Keratinocyte (primary cell): ENCODE measurements at regions not wholly inside any gene's neighbourhood (a gene's known extent, or its start where the extent isn't known, plus 50 kb on each side); places are given as distances from the start of the nearest gene placed in this dataset.

ENCODE experiments used
- EZH2 ChIP-seq: IDR thresholded peaks from one replicate; pipeline ENCODE4 v1.6.1; 2012; ENCODE audit warnings: inconsistent platforms, mild to moderate bottlenecking, low read length, moderate library complexity
- TF ChIP-seq, protein P1 (sequence below), 3 experiments: IDR thresholded peaks in 1 of 3; conservative IDR thresholded peaks in 1 of 3; optimal IDR thresholded peaks in 1 of 3; 2 replicates in 2 of 3; 3 replicates in 1 of 3; pipeline versions ENCODE3 to v1.5.1; 2011; ENCODE audit warnings: low read length in 3 of 3, mild to moderate bottlenecking in 3 of 3, moderate library complexity in 2 of 3, control low read depth in 1 of 3, inconsistent platforms in 1 of 3; ENCODE audit not compliant: insufficient read depth in 2 of 3; ENCODE audit errors: extremely low read depth in 1 of 3

GRCh38 chr12:91423693-91424050, 241.1 kb upstream of the DCN start:
- TF ChIP-seq, protein P1, sequence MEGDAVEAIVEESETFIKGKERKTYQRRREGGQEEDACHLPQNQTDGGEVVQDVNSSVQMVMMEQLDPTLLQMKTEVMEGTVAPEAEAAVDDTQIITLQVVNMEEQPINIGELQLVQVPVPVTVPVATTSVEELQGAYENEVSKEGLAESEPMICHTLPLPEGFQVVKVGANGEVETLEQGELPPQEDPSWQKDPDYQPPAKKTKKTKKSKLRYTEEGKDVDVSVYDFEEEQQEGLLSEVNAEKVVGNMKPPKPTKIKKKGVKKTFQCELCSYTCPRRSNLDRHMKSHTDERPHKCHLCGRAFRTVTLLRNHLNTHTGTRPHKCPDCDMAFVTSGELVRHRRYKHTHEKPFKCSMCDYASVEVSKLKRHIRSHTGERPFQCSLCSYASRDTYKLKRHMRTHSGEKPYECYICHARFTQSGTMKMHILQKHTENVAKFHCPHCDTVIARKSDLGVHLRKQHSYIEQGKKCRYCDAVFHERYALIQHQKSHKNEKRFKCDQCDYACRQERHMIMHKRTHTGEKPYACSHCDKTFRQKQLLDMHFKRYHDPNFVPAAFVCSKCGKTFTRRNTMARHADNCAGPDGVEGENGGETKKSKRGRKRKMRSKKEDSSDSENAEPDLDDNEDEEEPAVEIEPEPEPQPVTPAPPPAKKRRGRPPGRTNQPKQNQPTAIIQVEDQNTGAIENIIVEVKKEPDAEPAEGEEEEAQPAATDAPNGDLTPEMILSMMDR (optimal IDR thresholded peaks at IDR 0.05 in 1 of 3, IDR thresholded peaks at IDR 0.05 in 1 of 3, conservative IDR thresholded peaks at IDR 0.05 in 1 of 3; ENCODE audit: extremely low read depth in 1 of 3, insufficient read depth in 2 of 3, low read length in 3 of 3) = no peak
- no peak for TF ChIP-seq EZH2
